HG02623 (cell line): ENCODE measurements at regions not wholly inside any gene's neighbourhood (a gene's known extent, or its start where the extent isn't known, plus 50 kb on each side); places are given as distances from the start of the nearest gene placed in this dataset.

Experiments used
- ATAC-seq: cut with Tn5 transposase; IDR thresholded peaks from one replicate; pipeline ENCODE4 v1.9.1; 2021; ENCODE audit warnings: moderate library complexity; ENCODE audit not compliant: unreplicated experiment

DNA sequence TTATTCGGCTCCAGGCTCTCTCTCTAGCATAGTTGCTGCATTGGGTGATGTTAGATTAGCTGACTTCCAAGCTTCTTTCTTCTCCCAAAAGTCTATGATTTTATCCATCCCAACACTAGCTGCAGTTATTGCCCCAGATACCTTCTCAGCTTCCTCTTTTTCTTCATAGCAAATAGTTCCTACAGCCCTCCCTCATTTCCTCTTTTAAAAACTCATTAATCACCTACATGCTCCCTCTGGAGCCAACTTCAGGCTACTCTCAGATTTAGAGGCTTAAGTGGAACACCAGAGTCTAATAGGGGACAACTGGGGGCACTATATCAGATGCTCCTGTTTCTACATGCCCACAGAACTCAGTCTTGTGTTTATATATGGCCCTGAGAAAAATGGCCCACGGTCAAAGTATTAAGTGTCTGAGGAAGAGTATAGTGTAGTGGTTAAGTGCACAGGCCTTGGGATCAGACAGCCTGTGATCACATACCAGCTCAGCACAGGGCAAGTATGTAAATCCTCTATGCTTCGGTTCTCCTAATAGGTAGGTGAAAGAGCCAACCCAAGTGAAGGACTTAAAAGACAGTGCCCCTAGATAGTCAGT is 241.9 kb upstream of the SLC14A2 start:
- no peak for ATAC-seq

DNA sequence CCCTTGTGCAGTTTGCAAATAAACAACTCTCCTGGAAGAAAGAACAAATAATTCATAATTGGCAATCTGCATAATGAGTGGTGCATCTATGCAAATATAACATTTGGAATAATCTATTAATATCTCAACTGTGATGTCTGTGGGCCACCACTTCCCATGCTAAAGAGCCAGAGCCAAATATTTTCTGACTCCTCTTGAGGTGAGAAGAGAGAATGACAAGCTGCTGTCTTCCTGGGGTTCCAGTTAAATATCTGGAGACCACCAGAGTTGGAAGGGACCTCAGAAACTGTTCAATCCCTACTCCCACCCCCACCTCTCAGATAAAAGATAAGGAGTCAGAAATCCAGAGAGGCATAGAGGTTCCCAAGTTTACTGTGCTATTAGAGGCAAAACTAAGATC is 241.0 kb upstream of the SLC14A2 start:
- ATAC-seq: no peak

DNA sequence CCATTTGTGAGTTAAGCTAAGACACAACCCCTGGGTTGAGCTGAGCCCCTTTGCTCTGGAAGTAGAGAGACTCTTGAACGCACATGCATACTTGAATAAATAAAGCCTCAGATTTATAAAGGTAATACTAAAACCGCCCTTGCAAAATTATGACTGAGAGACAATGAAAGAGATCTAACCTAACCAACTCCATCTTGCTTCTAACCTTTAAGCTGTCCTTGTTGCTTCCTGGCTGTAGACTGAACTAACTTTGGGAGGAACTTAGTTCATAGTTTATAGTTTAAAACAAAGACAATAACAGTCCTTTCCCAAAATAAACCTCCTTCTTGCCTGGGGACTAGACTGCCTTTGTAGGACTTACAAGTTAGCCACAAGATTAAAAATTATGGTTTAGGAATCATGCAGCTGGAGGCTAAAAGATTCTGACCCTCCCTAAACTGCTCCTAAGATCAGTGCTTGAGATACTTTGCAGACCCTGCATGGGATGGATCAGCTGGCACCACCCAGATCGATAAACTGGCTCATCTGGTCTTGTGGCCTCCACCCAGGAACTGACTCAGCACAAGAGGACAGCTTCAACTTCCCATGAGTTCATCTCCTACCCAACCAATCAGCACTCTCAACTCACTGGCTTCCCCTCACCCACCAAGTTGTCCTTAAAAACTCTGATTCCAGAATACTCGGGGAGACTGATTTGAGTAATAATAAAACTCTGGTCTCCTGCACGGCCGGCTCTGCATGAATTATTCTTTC is 240.2 kb upstream of the SLC14A2 start:
- ATAC-seq: no peak

DNA sequence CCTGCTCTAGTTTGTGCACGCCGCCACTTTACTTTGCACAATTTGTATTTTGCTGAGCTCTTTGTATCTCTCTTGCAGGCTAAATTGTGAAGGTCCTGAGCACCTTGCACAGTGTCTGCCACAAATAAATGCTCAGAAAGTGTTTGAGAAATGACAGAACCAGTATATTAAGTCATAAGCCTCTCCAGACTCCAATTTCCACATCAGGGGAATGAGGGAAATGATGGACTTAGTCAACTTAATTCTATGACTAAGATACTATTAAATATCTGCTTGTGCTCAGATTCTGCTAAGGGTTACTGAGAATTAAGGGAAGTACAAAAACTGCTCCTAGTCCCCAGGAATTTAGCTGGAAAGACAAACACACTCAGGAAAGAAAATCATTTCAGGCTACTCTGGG is 239.1 kb upstream of the SLC14A2 start:
- no peak for ATAC-seq

DNA sequence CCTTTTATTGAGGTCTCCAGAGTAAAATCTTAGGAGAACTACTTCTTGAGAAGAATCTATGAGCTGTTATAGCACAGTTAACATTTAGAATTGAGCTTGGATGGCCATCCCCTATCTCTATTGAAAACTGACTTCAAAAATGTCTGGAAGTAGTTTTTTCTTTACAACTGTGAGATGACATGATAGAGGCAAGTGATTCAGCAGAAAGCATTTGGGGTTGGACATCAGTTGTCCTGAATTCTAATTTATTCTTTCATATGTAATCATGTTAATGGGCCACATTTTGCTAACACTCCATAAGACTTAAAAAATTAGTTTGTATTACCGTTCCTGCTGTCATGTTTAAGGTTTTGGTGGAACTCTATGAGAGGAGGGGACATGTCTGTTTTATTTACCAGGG is 237.0 kb upstream of the SLC14A2 start:
- no peak for ATAC-seq

DNA sequence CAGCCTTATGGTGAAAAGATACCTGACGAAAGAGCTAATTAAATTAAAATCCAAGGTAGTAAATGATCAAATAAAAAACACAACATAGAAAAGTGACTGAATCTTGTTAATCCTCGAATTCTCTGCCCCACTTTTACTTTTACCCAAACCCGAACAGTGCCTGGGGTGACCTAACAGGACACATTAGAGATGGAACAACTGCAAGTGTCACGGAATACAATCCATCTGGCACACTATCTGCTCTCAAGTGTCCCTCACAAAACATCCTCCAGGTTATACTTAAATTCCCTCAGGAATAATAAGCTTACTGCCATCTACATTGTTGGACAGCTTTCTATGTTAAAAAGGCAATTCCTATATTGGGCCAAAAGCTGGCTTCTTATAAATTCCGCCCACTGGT is 236.3 kb upstream of the SLC14A2 start:
- no peak for ATAC-seq

DNA sequence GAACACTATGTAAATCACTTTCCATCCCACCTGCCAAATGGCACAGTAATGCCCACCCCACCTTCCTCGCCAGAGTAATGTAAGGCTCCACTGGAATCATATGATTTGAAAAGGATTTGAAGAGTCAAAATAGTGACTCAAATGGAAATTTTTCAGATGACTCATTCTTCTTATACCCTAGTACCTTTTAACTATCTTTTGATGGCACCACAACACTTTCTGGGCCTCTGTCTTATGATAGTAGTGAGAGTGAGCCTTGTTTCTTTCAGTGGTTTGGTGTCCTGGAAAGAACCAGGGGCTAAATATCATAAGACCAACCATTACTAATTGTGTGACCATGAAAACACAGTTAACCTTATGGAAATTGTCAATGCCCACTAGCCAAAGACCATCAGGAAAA is 235.4 kb upstream of the SLC14A2 start:
- no peak for ATAC-seq

DNA sequence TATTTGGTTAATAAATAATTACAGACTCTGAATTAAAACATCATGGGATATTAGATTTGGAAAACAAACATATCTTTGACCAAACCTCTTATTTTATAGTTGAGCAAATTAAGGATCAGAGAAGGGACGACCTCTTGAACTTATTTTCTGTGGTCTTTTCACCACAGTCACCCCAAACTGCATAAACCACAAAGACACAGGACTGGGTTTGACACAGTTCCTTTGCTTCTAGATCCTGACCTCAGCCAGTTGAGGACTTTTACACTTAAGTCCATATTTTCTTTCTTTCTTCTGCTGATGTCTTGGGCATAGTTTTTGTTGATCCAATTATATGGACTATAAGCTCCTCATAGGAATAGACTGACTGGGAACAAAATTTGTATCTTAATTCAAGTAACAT is 234.0 kb upstream of the SLC14A2 start:
- no peak for ATAC-seq

DNA sequence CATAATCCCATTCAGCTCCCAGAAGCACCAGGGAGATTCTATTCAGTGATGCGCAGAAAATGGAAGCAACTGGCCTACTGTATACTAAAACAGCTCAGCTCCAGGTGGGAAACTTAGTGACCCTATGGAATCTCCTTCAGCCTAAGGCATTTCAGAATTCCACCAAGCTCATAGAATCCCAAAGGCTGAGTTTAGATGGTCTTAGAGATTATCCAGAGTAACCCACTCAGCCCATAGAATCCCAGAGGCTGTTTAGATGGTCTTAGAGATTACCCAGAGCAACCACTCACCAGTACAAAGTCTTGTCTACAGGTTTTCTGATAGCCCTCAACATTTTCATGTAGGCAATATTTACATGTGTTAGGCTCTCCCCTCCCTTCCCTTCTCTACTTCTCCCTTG is 232.0 kb upstream of the SLC14A2 start:
- no peak for ATAC-seq

DNA sequence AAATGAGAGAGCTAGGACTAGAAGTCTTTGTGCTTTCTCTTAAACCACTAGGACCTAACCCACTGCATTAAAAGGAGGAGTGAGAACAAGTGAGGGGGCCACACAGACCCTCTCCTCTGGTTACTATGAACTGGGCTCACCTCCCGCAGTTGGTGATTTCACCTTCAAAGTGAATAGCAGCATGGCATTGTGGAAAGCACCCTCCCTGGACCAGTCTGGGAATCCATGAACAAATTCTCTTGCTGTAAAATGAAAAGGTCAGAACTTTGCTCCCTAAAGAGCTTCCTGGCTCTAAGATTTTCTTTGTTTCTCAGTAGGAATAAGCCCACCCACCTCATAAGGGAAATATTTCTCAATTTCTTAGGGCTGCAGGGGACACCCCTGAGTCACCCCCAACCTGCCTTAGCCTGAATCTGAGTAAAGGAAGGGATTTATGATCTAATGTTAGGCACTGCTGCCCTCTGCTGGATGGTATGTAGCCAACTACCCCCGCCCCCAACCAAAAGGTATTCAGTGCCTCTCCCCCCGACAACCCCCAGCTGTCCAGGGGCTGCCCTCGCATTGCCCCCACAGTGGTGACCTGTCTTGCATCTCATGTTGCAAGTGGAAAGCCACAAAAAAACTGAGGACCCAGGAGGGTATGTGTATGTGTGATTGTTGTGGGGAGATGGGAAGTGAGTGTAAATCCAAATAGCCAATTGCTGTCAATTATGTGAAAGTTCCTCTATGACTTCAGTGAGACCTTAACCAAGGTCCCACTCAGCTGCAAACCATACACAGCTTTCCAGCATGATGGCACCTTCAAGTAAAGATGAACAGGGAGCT is 230.9 kb upstream of the SLC14A2 start:
- no peak for ATAC-seq

DNA sequence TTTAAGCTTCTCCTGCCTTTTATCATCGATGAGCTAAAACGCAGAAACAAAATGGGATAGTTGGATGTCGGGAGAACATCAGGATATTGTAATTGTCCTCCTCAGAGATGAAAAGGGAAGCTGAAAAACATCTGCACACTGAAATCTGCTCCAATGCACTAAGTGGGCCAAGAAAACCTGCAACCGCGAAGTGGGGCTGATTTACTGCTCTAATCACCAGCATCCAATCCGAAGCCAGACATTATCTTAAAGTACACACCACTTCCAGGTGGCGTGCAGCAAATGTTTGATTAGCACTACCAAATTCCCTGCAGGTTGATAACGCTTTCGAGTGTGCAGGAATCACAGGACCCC is 230.3 kb upstream of the SLC14A2 start:
- no peak for ATAC-seq

DNA sequence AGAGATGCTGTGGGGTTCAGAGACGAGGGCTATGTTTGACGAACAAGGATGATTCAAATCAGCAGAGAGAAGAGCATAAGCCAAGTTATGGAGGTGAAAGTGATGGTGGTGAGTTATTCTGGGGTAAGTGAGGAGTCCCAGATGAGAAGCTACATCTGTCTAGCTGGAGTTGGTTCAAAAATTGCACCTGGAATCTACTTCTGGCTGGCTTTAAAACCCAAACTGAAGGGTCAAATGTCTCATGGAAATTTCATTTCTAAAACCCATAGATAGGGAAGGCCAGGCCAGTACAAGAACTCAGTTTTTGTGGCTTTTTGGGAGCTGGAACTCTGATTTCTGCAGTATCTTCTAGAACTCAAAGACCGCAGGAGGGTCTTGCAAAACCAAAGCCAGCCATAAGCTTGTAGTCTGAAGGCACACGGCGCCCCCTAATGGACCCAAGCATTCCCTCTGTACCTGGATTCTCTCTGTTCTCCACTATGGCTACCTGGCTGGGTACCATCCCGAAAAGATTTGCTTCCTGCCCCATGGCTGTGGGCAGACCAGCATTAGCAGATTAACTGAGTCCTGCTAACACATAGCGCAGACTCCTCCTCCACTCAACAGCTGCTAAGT is 229.1 kb upstream of the SLC14A2 start:
- no peak for ATAC-seq

DNA sequence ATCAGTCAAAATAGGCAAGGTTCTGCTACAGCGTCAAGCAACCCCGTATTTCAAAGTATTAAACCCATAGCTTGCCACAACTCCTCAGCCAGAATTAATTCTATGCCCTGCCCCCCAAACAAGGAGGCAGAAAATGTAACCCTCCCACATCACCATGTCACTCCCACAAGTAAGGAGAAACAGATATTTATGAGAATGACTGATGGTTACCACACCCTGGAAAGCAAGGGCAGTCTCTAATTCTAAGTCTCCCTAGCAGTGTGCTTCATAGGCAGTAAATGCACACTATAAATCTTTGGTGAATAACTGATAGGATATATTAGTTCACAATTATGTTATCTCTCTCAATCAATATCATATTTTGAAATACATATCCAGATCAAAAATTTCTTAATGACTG is 228.0 kb upstream of the SLC14A2 start:
- no peak for ATAC-seq

DNA sequence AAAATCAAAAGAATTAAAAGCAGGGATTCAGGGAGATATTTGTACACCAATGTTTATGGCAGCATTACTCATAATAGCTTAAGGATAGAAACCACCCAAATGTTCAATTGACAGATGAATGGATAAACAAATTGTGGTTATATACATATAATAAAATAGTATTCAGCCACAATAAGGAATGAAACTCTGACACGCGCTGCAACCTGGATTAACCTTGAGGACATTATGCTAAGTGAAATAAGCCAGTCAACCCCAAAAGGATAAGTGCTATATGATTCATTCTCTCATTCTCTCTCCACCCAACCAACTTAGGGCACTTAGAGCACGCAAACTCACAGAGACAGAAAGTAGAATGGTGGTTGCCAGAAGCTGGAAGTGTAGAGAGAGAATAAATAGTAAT is 216.8 kb upstream of the SLC14A2 start:
- no peak for ATAC-seq

DNA sequence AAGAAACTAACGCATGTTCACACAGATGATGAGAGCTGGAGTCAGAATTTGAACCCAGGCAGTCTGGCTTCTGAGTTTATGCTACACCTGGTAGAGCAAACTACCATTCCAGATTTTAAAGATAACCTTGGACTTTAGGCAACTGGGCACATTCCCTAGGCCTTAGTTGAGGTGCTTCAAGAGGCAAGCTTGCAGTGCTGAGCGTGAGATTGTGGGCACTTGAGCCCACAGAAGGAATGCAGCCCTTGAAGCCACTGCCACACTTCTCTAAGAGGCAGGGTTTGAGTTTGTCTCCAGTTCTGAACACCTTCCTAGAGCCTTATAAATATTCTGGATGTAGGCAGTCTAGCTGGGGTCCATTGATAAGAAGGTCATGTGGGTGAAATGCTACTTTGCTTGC is 216.1 kb upstream of the SLC14A2 start:
- ATAC-seq: no peak

DNA sequence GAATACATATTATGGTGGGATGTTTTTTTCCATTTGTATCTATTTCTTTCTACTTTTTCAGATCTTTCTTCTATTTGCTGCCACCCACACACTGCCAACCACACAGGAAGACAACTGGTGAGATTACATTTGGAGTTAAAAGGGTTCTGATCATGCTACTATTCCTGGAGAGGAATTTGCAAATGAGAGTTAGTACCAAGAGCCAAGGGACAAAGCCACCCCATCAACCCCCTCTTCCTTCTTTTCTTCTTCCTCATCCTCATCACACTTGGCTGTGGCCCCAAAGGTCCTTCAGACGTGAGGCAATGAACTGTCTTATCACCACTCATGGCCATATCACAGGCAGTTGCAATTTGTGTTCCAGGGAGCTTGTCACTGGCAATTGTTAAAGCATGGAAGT is 215.6 kb upstream of the SLC14A2 start:
- ATAC-seq: no peak

DNA sequence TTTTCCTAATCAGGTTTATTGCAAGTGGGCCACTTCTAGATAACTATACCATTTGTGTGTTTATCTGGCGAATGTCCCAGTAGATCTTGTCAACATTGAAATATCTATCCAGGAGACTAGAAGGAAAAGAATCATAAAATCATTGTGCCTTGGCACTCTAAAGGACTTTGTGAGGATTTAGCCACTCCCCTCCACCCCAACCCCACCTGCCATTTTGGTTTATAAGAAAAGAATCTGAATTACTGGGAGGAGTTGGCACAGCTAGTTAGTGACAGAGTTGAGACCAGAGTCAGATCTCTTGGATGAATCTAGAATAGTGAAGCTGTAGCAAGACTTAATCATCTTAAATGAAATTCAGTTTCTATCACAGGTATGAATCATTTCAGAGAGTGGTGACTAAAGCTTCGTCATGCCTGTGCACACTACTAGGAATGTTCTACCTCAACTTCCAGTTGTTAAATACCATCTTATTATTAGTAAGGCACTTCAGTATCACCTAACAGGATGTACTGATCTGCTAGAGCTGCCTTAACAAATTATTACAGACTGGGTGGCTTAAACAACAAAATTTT is 212.7 kb upstream of the SLC14A2 start:
- ATAC-seq: no peak

DNA sequence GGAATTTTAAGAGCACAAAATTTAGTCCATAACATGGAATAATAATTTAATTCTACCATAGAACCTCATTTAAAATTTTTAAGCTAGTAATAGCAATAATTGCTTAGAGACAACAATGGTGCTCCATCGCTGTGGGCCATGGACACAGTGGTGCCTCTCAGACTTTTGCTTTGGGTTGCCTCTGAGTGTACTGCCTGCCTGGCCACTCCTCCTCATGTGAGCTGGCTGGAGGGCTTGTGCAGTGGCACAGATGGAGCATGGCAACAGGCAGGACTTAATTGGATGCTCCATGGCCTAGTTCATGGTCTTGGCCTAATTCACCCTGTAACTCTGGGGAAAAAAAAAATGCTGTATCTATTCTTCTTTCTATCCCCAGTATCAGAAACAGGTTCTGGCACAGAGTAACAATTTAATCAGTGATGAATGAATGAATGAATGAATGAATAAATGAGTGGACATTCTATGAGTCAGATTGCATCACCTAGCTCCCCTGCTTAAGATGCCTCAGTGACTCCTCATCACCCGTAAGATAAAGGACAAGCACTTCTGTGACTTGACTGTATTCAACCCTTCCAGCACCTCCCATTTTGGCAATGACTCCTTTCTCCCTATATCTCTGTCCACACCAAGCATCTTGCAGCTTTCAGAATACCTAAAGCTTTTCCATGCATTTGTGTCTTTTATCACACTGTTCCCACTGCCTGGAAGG is 211.8 kb upstream of the SLC14A2 start:
- ATAC-seq: no peak

DNA sequence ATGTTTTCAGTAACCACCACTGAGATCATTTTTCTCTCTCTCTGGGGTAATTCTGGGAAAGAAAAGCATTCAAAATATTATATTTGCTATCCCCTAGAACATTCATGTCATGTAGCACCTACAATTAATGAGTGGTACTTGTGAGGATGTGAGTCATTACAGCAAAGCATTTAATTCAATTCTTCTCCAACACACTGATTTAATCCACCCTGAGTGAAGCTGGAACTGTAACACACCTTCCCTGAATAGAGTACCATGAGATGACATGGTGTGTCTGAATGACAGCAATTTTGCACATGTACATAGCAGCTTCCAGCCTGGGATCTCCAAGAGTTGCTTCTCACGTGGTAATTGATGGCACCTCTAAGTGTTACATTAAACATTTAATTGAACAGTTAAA is 207.1 kb upstream of the SLC14A2 start:
- ATAC-seq: no peak

DNA sequence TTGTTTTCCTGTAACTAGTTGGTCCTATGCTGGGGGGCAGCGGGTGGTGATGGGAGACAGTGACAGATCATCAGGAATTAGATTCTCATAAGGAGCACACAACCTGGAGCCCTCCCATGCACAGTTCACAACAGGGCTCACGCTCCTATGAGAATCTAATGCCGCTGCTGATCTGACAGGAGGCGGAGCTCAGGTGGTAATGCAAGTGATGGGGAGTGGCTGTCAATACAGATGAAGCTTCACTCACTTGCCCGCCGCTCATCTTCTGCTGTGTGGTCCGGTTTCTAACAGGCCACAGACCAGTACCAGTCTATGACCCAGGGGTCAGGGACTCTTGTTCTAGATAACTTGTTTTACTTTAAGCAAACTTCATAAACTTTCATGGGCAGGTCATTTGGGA is 205.3 kb upstream of the SLC14A2 start:
- no peak for ATAC-seq

DNA sequence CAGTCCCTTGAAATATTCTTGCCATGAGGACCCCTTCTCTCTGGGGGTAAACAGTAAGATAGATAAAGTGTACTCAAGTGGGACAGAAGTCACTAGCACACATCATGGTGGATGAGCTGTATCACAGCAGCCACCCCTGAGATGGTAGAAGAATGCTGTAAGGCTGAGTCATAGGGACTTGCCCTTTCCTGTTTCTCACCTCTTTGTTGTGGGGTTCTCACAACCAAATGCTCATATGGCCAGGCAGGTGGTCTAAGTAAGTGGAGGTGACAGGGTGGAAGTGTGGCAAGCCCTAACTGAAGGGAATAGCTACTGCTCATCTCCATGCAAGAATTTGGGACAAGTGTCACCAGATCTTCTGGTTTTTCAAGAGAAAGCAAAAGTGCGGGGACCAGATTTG is 202.7 kb upstream of the SLC14A2 start:
- no peak for ATAC-seq
